LoVo (cell line): ENCODE measurements at regions not wholly inside any gene's neighbourhood (a gene's known extent, or its start where the extent isn't known, plus 50 kb on each side); places are given as distances from the start of the nearest gene placed in this dataset.
A peak's percentile ranks its signal among the peaks of the same experiment; 100 is the strongest.
"Not testable (repeated sequence)": the region's sequence is repeated elsewhere in the genome, so short reads cannot be mapped to it uniquely, and the experiment has no call there.

Experiments
- DNase-seq: peaks from one replicate; pipeline ENCODE4 v3.0.0-alpha.2; 2016; ENCODE audit warnings: low spot score

GRCh38 chr22:22697377-22698117, 53.1 kb downstream of the GGTLC2 start:
- no peak for DNase-seq

- no peak for DNase-seq
These were observed 53.9 kb downstream of the GGTLC2 start for GRCh38 chr22:22698263-22698750.

GRCh38 chr22:22700631-22701030, 56.2 kb downstream of the GGTLC2 start:
- no peak for DNase-seq

- not testable (repeated sequence) for DNase-seq
These were observed 57.1 kb downstream of the GGTLC2 start for GRCh38 chr22:22701557-22701956.

GRCh38 chr22:22702237-22703202, 58.1 kb downstream of the GGTLC2 start:
- DNase-seq, result no peak

- no peak for DNase-seq
These were observed 58.8 kb downstream of the GGTLC2 start for GRCh38 chr22:22703203-22703570.

- no peak for DNase-seq
These were observed 59.3 kb downstream of the GGTLC2 start for GRCh38 chr22:22703715-22704114.

- DNase-seq, result no peak
These were observed 59.9 kb downstream of the GGTLC2 start for GRCh38 chr22:22704156-22704946.

- no peak for DNase-seq
These were observed 61.1 kb downstream of the GGTLC2 start for GRCh38 chr22:22705328-22706100.

GRCh38 chr22:22706253-22706915, 62.0 kb downstream of the GGTLC2 start:
- DNase-seq, result no peak

GRCh38 chr22:22709719-22710445, 65.5 kb downstream of the GGTLC2 start:
- no peak for DNase-seq

GRCh38 chr22:22710719-22711531, 66.5 kb downstream of the GGTLC2 start:
- DNase-seq, result peak; percentile 44

GRCh38 chr22:22711532-22711913, 67.1 kb downstream of the GGTLC2 start:
- DNase-seq, result no peak

- DNase-seq, result no peak
These were observed 67.8 kb downstream of the GGTLC2 start for GRCh38 chr22:22712092-22712658.

- DNase-seq, result no peak
These were observed 68.4 kb downstream of the GGTLC2 start for GRCh38 chr22:22712666-22713365.

GRCh38 chr22:22713416-22713815, 69.0 kb downstream of the GGTLC2 start:
- DNase-seq, result no peak

GRCh38 chr22:22714600-22715335, 70.4 kb downstream of the GGTLC2 start:
- no peak for DNase-seq
